ENCODE measurements at regions not wholly inside any gene's neighbourhood (a gene's known extent, or its start where the extent isn't known, plus 50 kb on each side); places are given as distances from the start of the nearest gene placed in this dataset.

GRCh38 chr1:54486907-54487306 is 61.1 kb upstream of the ACOT11 start:
- Histone ChIP-seq H3K4me3 (ENCODE audit: severe bottlenecking) (no peak overlapping the region), H3K4me1 (ENCODE audit: insufficient read depth, poor library complexity, severe bottlenecking) (peaks cover 5% of the 10 kb centered on the region), H3K27ac (ENCODE audit: poor library complexity, severe bottlenecking) (no peak overlapping the region), H3K36me3 (ENCODE audit: low read depth) (no peaks in the 10 kb centered on the region), H3K9me3 (ENCODE audit: severe bottlenecking) (no peaks in the 10 kb centered on the region), H3K27me3 (ENCODE audit: insufficient read depth, poor library complexity, severe bottlenecking) (no peaks in the 10 kb centered on the region)
- no peak for ATAC-seq (ENCODE audit: low read depth)
- TF ChIP-seq CTCF (IDR thresholded peaks at IDR 0.05; ENCODE audit: poor library complexity, severe bottlenecking) = no peak
- DNase-seq (ENCODE audit: low spot score) = no peak

- Histone ChIP-seq H3K27me3 (ENCODE audit: insufficient read depth, poor library complexity, severe bottlenecking) (no peaks in the 10 kb centered on the region), H3K4me1 (ENCODE audit: insufficient read depth, poor library complexity, severe bottlenecking) (peaks cover 5% of the 10 kb centered on the region), H3K36me3 (ENCODE audit: low read depth) (no peaks in the 10 kb centered on the region), H3K9me3 (ENCODE audit: severe bottlenecking) (no peaks in the 10 kb centered on the region), H3K4me3 (ENCODE audit: severe bottlenecking) (no peak overlapping the region), H3K27ac (ENCODE audit: poor library complexity, severe bottlenecking) (no peak overlapping the region)
- no peak for TF ChIP-seq CTCF (IDR thresholded peaks at IDR 0.05; ENCODE audit: poor library complexity, severe bottlenecking)
- DNase-seq (ENCODE audit: low spot score) = no peak
- ATAC-seq (ENCODE audit: low read depth) = no peak
These were observed 62.6 kb upstream of the ACOT11 start for GRCh38 chr1:54485416-54485815.

- Histone ChIP-seq H3K27ac (ENCODE audit: poor library complexity, severe bottlenecking) (no peak overlapping the region), H3K36me3 (ENCODE audit: low read depth) (no peaks in the 10 kb centered on the region), H3K9me3 (ENCODE audit: severe bottlenecking) (no peaks in the 10 kb centered on the region), H3K27me3 (ENCODE audit: insufficient read depth, poor library complexity, severe bottlenecking) (no peaks in the 10 kb centered on the region), H3K4me3 (ENCODE audit: severe bottlenecking) (no peak overlapping the region), H3K4me1 (ENCODE audit: insufficient read depth, poor library complexity, severe bottlenecking) (peaks cover 5% of the 10 kb centered on the region)
- no peak for TF ChIP-seq CTCF (IDR thresholded peaks at IDR 0.05; ENCODE audit: poor library complexity, severe bottlenecking)
- no peak for ATAC-seq (ENCODE audit: low read depth)
- no peak for DNase-seq (ENCODE audit: low spot score)
These were observed 64.1 kb upstream of the ACOT11 start for GRCh38 chr1:54483875-54484437.

- TF ChIP-seq CTCF (IDR thresholded peaks at IDR 0.05; ENCODE audit: poor library complexity, severe bottlenecking) = no peak
- H3K4me1 ChIP-seq (ENCODE audit: insufficient read depth, poor library complexity, severe bottlenecking) = no peaks in the 10 kb centered on the region
These were observed 66.7 kb upstream of the ACOT11 start for GRCh38 chr1:54481201-54481884.

DNA sequence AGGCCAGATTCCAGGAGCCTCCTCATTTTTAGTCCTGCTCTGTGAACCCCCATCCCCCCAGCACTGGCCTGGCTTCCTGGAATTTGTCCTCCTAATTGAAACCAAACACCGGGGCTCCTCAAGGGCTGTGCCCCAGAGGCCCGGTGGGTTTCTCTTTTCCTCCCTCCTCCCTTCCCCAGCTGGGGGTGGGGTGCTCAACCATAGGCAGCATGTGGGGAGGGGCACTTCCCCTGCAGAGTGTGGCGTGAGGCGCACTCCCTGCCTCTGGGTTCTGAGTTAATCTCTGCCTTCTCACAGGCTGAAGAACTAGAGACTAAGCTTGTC is 67.5 kb upstream of the ACOT11 start:
- no peaks in the 10 kb centered on the region for H3K4me1 ChIP-seq (ENCODE audit: insufficient read depth, poor library complexity, severe bottlenecking)
- no peak for TF ChIP-seq CTCF (IDR thresholded peaks at IDR 0.05; ENCODE audit: poor library complexity, severe bottlenecking)
- H3K9me3 ChIP-seq (ENCODE audit: severe bottlenecking) = no peaks in the 10 kb centered on the region
- no peak overlapping the region for H3K4me3 ChIP-seq (ENCODE audit: severe bottlenecking)
- H3K27ac ChIP-seq (ENCODE audit: poor library complexity, severe bottlenecking) = no peak overlapping the region
- H3K36me3 ChIP-seq (ENCODE audit: low read depth) = no peaks in the 10 kb centered on the region
- DNase-seq (ENCODE audit: low spot score) (no peak), ATAC-seq (ENCODE audit: low read depth) (no peak)
- no peaks in the 10 kb centered on the region for H3K27me3 ChIP-seq (ENCODE audit: insufficient read depth, poor library complexity, severe bottlenecking)

More at GRCh38 chr1:54481201-54481884, 66.7 kb upstream of the ACOT11 start:
- Histone ChIP-seq H3K36me3 (ENCODE audit: low read depth) (no peaks in the 10 kb centered on the region), H3K4me3 (ENCODE audit: severe bottlenecking) (no peak overlapping the region), H3K27ac (ENCODE audit: poor library complexity, severe bottlenecking) (no peak overlapping the region), H3K27me3 (ENCODE audit: insufficient read depth, poor library complexity, severe bottlenecking) (no peaks in the 10 kb centered on the region), H3K9me3 (ENCODE audit: severe bottlenecking) (no peaks in the 10 kb centered on the region)
- no peak for DNase-seq (ENCODE audit: low spot score)
- no peak for ATAC-seq (ENCODE audit: low read depth)

All from RWPE2 (cell line).